Upper lobe of left lung (tissue), 6 donors: ENCODE measurements at regions not wholly inside any gene's neighbourhood (a gene's known extent, or its start where the extent isn't known, plus 50 kb on each side); places are given as distances from the start of the nearest gene placed in this dataset.

Experiments
- ATAC-seq, 2 donors: fragments of 200-7000 bp; cut with Tn5 transposase; one replicate each; pipeline ENCODE4 v1.9.1; 2022; ENCODE audit warnings: mild to moderate bottlenecking in 2 of 2, moderate library complexity in 2 of 2; ENCODE audit not compliant: low FRiP score in 2 of 2
- DNase-seq, 2 donors: peaks; one replicate each; pipeline ENCODE4 v3.0.0-alpha.2; 2019 to 2020
- H3K27ac ChIP-seq, 4 donors: fragments of 200-600 bp; sonication (generic); one replicate each; pipeline ENCODE4 v1.5.1; 2016 to 2019
- H3K27me3 ChIP-seq, 4 donors: fragments of 200-600 bp; sonication (generic); one replicate each; pipeline ENCODE4 v1.5.1; 2017 to 2019
- H3K36me3 ChIP-seq, 4 donors: fragments of 200-600 bp; sonication (generic); one replicate each; pipeline ENCODE4 v1.5.1; 2016 to 2019
- H3K4me1 ChIP-seq, 4 donors: fragments of 200-600 bp; sonication (generic); one replicate each; pipeline ENCODE4 v1.5.1; 2018 to 2019
- H3K4me3 ChIP-seq, 4 donors: fragments of 200-600 bp; sonication (generic); one replicate each; pipeline ENCODE4 v1.5.1; 2017 to 2019; ENCODE audit warnings: mild to moderate bottlenecking in 2 of 4, moderate library complexity in 1 of 4
- H3K9me3 ChIP-seq, 4 donors: fragments of 200-600 bp; sonication (generic); one replicate each; pipeline ENCODE4 v1.5.1; 2018 to 2019
- EP300 ChIP-seq, 4 donors: sonication (generic); formaldehyde crosslinking; IDR thresholded peaks; one replicate each; pipeline ENCODE4 v1.5.1; 2017; ENCODE audit warnings: antibody characterized with exemption in 4 of 4, control low read depth in 2 of 4
- POLR2A ChIP-seq, 4 donors: fragments of 450-650 bp; IDR thresholded peaks; one replicate each; pipeline ENCODE4 v1.5.1; 2016 to 2017; ENCODE audit warnings: antibody characterized with exemption in 4 of 4, mild to moderate bottlenecking in 2 of 4
- POLR2AphosphoS5 ChIP-seq, 2 donors: sonication (generic); formaldehyde crosslinking; IDR thresholded peaks; one replicate each; pipeline ENCODE4 v1.5.1; 2017; ENCODE audit warnings: antibody characterized with exemption in 2 of 2
- WGBS, 2 donors: methylation state at CpG; one replicate each; pipeline ENCODE4 v1.1.5; 2017 to 2018; 5-methylcytosine and 5-hydroxymethylcytosine counted together
- TF ChIP-seq, protein P1 (sequence below), 6 experiments: fragments of 450-650 bp in 4 of 6; fragments of 200-600 bp in 2 of 6; sonication (generic) in 2 of 6; IDR thresholded peaks; one replicate each; pipeline ENCODE4 v1.5.1; 2016 to 2019; ENCODE audit warnings: antibody characterized with exemption in 6 of 6
- donor health status: DM: no; HTN: no; CAD: no; lungs with moderate emphysema.
- donor health status: DM: no; HTN: yes; CAD: no; lungs with severe emphysema.

DNA sequence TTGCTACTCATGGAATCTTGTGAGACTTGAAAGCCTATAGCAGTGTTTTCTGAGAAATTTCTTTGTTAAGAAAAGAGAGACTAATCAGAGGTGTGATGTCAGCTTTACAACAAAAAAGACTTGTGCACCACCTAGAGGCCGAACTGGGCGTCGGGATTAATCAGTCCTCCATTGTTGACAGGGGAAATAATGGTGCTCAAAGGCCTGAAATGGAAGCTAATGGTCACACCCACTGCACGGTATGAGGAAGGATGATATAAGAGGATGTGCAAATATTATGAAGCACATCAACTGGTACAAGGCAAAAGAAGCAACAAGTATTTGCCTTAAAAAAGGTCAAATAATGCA is 480.2 kb upstream of the MIR17HG start:
- H3K36me3 ChIP-seq, result no peaks in the 10 kb centered on the region
- no peaks in the 10 kb centered on the region for H3K27me3 ChIP-seq
- H3K4me3 ChIP-seq, result no peak overlapping the region
- no peaks in the 10 kb centered on the region for H3K9me3 ChIP-seq
- peaks cover 0 to 14% (median 1%) of the 10 kb centered on the region in 4 donors for H3K4me1 ChIP-seq
- ATAC-seq (peak; percentile 89 to 93), DNase-seq (peak in 1 of 2 donors; percentile 63)
- TF ChIP-seq, protein P1, sequence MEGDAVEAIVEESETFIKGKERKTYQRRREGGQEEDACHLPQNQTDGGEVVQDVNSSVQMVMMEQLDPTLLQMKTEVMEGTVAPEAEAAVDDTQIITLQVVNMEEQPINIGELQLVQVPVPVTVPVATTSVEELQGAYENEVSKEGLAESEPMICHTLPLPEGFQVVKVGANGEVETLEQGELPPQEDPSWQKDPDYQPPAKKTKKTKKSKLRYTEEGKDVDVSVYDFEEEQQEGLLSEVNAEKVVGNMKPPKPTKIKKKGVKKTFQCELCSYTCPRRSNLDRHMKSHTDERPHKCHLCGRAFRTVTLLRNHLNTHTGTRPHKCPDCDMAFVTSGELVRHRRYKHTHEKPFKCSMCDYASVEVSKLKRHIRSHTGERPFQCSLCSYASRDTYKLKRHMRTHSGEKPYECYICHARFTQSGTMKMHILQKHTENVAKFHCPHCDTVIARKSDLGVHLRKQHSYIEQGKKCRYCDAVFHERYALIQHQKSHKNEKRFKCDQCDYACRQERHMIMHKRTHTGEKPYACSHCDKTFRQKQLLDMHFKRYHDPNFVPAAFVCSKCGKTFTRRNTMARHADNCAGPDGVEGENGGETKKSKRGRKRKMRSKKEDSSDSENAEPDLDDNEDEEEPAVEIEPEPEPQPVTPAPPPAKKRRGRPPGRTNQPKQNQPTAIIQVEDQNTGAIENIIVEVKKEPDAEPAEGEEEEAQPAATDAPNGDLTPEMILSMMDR (IDR thresholded peaks at IDR 0.05), result peak; percentile 38 to 67 (median 56)
- no peak for TF ChIP-seq POLR2A (IDR thresholded peaks at IDR 0.05)
- 3 to 5% methylated on average over 4 of the region's 4 CpGs for WGBS, 2 donors
- H3K27ac ChIP-seq, result no peak overlapping the region

GRCh38 chr13:90868321-90868920 is 479.1 kb upstream of the MIR17HG start:
- no peaks in the 10 kb centered on the region for H3K27me3 ChIP-seq
- no peak overlapping the region for H3K4me3 ChIP-seq
- ATAC-seq (peak in 1 of 2 donors; percentile 54), DNase-seq (no peak)
- H3K36me3 ChIP-seq, result no peaks in the 10 kb centered on the region
- H3K27ac ChIP-seq, result no peak overlapping the region
- WGBS, 2 donors, result 69 to 75% methylated on average over 2 of the region's 2 CpGs
- no peaks in the 10 kb centered on the region for H3K9me3 ChIP-seq
- H3K4me1 ChIP-seq, result peaks cover 0 to 14% (median 1%) of the 10 kb centered on the region in 4 donors
- TF ChIP-seq, protein P1 (IDR thresholded peaks at IDR 0.05), result peak in 5 of 6 experiments; percentile 40 to 48 (median 43)
- no peak for TF ChIP-seq EP300 (IDR thresholded peaks at IDR 0.05)

DNA sequence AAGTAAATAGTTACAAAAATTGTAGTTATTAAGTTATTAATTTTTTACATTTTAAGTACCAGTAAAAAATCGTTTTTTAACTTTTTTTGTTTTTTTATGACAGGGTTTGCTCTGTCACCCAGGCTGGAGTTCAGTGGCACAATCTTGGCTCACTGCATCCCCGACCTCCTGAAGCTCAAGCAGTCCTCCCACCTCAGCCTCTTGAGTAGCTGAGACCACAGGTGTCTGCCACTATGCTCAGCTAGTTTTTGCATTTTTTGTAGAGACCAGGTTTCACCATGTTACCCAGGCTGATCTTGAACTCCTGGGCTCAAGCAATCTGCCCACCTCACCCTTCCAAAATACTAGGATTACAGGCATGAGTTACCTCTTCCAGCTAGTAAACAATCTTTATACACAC is 477.9 kb upstream of the MIR17HG start:
- H3K4me3 ChIP-seq, result no peak overlapping the region
- no peaks in the 10 kb centered on the region for H3K36me3 ChIP-seq
- H3K4me1 ChIP-seq, result peaks cover 0 to 14% (median 1%) of the 10 kb centered on the region in 4 donors
- ATAC-seq, result no peak
- no peaks in the 10 kb centered on the region for H3K9me3 ChIP-seq
- WGBS, 2 donors, result 43 to 51% methylated on average over 2 of the region's 2 CpGs
- TF ChIP-seq EP300 (IDR thresholded peaks at IDR 0.05) (no peak), POLR2AphosphoS5 (IDR thresholded peaks at IDR 0.05) (no peak), POLR2A (IDR thresholded peaks at IDR 0.05) (no peak)
- TF ChIP-seq, protein P1 (IDR thresholded peaks at IDR 0.05), result no peak
- no peak overlapping the region for H3K27ac ChIP-seq
- H3K27me3 ChIP-seq, result no peaks in the 10 kb centered on the region
- no peak for DNase-seq

GRCh38 chr13:90872491-90873025 is 474.9 kb upstream of the MIR17HG start:
- no peak for TF ChIP-seq POLR2A (IDR thresholded peaks at IDR 0.05)
- TF ChIP-seq, protein P1 (IDR thresholded peaks at IDR 0.05), result no peak
- TF ChIP-seq POLR2AphosphoS5 (IDR thresholded peaks at IDR 0.05), result no peak
- TF ChIP-seq EP300 (IDR thresholded peaks at IDR 0.05), result no peak
- Histone ChIP-seq H3K27me3 (no peaks in the 10 kb centered on the region), H3K4me3 (no peak overlapping the region), H3K9me3 (no peaks in the 10 kb centered on the region), H3K27ac (no peak overlapping the region), H3K36me3 (no peaks in the 10 kb centered on the region), H3K4me1 (peaks cover 0 to 8% (median under 1%) of the 10 kb centered on the region in 4 donors)
- DNase-seq (no peak), ATAC-seq (no peak)
- WGBS, 2 donors, result 77 to 78% methylated on average over 4 of the region's 4 CpGs

- Histone ChIP-seq H3K9me3 (no peaks in the 10 kb centered on the region), H3K36me3 (no peaks in the 10 kb centered on the region), H3K4me1 (no peaks in the 10 kb centered on the region), H3K4me3 (no peak overlapping the region), H3K27me3 (no peaks in the 10 kb centered on the region), H3K27ac (no peak overlapping the region)
- DNase-seq (no peak), ATAC-seq (no peak)
- TF ChIP-seq EP300 (IDR thresholded peaks at IDR 0.05), result no peak
- no peak for TF ChIP-seq POLR2A (IDR thresholded peaks at IDR 0.05)
- no peak for TF ChIP-seq POLR2AphosphoS5 (IDR thresholded peaks at IDR 0.05)
- TF ChIP-seq, protein P1 (IDR thresholded peaks at IDR 0.05), result no peak
- 93 to 96% methylated on average over 5 of the region's 5 CpGs for WGBS, 2 donors
Measured at GRCh38 chr13:90880790-90881189, 466.7 kb upstream of the MIR17HG start.
